M059J (cell line): ENCODE measurements at regions not wholly inside any gene's neighbourhood (a gene's known extent, or its start where the extent isn't known, plus 50 kb on each side); places are given as distances from the start of the nearest gene placed in this dataset.
"Not testable (repeated sequence)": the region's sequence is repeated elsewhere in the genome, so short reads cannot be mapped to it uniquely, and the experiment has no call there.

ENCODE experiments used
- DNase-seq: peaks from one replicate; pipeline ENCODE4 v3.0.0-alpha.2; 2012; ENCODE audit warnings: low read depth

DNA sequence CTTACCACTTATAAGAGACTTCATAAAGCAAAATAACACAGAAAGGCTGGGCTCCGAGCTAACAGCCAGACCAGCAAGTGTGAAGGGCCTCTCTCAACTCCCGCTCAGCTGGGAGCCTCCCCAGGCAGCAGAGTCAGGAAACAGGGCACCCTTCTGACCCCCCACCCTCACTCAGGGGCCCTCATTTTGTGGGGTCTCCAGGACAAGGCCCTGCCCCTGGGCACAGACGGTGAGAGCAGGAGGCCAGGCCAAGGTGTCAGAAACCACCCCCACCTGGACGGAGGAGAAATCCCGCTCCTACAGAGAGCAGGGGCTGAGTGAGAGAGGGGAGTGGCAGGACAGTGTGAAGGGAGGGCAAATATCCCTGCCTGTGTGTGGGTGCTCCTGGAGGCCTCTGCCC lies 135.8 kb upstream of the FOXD4L5 start:
- DNase-seq = no peak

DNA sequence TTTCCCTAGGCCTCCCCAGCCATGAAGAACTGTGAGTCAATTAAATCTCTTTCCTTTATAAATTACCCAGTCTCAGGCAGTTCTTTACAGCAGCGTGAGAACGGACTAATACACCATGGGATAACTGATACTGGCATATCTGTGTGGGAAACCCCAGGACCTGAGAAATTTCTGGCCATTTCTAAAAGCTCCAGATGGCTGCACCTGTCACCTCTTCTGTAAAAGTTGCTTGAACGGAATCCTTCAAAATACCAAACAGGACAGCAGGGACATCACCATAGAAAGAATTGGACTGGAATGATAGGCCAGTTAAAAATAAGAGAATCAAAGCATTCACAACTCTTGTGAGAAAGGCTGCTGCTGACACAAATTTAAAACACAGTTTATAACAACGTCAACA lies 134.0 kb upstream of the FOXD4L5 start:
- DNase-seq = not testable (repeated sequence)

DNA sequence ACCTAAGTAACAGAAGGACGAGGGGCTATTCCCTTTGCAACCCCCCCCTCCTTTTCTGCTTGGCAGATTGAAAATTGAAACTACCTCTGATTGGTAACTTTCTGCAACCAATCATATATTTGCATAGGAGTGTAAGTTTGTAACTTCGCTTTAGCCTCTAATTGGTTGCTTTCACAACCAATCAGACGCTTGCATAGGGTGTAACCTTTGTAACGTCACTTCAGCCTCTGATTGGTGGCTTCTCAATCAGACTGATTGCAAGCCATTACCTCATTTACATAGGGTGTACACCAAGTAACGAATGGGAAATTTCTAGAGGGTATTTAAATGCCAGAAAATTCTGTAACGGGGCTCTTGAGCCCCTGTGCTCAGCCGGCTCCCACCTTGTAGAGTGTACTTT lies 131.9 kb upstream of the FOXD4L5 start:
- not testable (repeated sequence) for DNase-seq

DNA sequence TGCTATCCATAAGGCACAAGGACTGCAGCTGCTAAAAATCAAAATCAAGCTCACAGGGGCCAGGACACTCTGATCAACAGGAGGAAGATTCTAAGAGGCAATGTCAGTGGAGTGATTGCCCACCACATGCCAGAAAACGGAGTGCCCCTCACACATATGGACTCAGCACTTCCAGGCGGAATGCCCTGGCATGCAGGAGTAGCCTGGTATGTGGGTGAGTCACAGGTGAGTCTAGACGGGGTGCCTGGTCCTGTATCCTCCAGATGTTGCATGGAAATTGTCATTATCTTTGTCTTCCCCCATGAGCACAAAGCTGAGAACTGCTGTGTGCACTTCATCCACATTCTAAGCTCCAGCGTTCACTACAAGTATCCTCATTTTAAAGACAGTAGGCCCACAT lies 129.2 kb upstream of the FOXD4L5 start:
- not testable (repeated sequence) for DNase-seq

DNA sequence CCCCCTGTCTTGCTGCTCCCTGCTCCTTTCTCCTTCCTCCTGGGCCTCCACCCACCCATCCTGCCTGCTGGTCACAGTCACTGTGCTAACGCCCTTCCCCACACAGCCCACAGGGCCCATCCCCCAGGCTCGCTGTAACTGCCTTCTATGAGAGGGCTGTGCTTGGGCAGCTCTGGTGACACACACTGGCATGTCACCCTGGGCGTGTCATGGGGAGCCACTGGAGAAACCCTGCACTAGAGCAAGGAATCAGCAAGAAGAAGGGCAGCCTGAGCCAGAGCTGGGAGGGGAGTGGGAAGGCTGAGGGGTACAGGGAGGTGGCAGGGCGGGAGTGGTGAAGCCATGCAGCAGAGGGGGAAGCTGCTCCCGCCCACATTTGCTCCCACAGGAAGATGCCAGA lies 128.4 kb upstream of the FOXD4L5 start:
- DNase-seq = not testable (repeated sequence)

DNA sequence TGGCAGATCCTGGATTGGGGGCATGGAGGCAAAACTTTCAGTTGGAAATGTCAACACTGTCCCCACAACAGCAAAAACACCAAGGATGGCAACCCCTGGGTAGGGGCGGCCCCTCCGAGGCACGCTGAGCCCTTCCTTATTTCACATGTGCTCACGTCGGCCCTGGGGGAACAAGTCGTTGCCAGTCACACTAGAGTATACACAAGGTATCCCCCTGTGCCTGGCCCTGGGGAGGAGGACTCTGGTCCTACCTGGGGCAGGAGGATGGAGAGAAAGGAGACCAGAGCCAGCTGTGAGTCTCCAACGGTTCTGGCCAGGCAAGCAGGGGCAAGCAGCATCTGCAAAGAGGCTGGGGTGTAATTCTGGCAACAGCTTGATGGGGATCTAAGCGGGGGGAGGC lies 126.9 kb upstream of the FOXD4L5 start:
- DNase-seq = no peak

DNA sequence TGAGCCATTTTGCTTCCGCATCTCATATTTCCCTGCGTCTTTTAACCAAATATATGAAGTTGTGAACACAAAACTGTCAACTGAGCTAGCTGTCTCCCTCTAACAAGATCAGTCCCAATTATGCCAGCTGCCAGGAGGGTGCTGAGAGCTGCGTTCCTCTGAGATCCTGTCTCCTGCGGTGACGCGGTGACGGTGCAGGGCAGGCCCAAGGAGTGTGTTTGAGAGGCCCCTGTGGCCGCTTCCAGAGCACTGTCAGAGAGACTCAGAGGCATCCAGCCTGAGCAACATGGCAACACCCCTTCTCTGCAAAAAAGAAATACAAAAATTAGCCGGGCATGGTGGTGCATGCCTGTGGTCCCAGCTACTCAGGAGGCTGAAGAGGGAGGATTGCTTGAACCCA lies 126.3 kb upstream of the FOXD4L5 start:
- DNase-seq = no peak

DNA sequence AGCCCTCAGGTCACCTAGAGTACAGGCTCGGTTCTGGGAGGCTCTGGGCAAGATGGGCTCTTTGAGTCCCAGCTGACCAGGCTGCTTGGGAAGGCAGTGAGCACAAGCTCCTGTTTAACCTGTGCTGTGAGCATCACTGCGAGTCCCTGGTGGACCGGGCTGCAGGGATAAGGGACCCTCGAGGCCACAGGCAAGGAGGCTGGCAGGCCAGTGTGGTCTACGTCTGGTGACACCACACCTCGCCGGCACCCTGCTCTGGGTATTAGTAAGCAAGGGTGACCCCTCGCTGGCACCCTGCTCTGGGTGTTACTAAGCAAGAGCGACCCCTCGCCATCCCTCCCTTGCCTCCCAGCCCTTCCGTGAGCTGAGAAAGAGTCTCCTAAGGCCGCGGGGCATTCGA lies 125.9 kb upstream of the FOXD4L5 start:
- no peak for DNase-seq

DNA sequence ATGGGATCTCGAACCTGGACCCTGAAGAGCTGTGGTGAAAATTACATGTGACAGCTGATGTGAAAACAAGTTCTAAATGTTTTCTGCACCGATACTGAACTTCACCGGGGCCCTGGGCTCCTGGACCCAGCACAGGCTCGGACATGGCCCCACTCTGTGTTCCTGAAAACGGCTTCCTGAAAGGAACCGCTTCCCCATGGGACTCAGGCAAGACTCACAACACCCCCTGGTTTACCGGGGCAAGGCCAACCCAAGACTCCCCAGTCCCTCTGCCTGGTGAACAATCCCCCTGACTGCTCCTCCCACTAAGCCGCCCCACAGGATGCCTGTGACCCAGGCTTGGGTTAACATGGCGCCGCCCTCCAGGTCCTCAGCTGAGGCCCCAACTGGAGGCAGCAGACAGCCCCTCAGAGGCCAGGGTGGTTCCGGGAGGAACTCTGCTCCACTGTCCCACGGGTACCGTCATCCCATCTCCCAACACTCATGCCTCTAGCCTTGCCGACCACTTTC lies 124.5 kb upstream of the FOXD4L5 start:
- no peak for DNase-seq

DNA sequence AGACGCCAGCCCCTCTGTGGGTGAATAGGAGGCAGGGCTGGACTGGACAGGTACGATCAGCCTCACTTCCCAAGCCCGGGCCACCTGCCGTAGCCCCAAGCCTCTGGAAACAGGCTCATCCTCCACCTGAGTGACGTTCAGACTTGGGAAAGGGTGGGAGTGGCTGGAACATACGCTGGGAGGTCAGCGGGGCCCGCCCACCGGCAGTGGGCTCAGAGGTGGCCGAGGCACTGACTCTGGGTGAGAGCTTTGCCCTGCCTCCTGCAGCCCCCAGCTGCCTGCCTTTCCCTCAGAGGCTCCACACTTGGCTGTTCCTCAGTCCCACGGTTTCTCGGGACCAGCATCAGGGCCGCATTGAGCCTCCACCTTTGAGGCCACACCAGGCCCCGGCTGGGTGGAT lies 123.8 kb upstream of the FOXD4L5 start:
- not testable (repeated sequence) for DNase-seq

DNA sequence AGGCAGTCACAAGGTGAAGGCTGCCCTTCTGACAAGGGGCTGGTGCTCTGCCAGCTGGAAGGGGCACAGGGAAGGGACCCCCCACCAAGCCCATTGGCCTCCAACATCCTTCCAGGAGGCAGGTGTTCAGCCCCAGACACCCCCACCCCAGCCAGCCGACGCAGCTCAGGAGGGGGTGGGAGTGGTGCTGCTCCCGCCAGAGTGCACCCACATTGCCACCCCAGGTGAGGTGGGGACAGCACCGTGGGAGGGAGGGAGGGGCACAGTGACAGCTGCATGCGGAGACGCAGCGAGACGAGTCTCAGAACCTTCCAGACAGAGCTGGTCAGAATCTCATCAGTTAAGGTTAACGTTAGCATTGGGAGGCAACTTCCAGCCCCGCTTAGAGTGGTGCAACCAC lies 121.6 kb upstream of the FOXD4L5 start:
- not testable (repeated sequence) for DNase-seq

DNA sequence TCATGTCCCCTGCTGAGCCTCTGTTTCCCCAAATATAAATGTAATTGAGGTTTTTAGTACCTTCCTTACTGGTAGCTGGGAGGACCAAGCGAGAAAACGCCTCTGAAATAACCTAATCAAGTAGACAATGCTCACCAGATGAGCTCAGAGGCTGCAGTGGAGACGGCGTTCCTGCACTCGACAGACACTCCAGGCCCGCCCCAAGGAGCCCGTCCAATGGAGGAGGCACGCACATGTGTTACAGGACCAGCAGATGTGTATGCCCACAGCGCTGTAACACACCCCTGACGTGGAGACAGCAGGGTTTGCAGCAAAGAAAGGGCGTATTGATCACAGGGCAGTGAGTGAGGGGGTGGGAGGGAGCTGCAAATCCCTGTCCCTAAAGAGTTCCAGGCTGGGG lies 120.8 kb upstream of the FOXD4L5 start:
- not testable (repeated sequence) for DNase-seq

DNA sequence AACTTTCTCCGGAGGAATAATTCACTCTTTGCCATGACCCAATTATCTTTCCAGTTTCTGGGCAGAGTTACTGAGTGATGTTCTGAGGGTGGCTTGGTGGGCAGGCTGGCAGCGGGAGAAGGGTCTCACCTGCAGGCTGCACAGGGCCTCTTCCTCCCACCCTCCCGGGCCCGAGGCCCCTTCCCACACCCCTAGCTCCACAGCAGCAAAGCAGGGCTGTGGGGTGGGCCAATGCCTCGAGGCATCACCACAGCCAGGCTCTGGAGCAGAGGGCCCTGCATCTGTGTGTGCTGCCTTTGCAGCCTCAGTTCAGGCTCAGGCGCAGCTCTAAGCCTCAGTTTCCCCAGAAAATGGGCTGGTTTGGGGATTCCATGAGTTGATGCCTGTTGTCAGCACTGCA lies 120.2 kb upstream of the FOXD4L5 start:
- DNase-seq = no peak

DNA sequence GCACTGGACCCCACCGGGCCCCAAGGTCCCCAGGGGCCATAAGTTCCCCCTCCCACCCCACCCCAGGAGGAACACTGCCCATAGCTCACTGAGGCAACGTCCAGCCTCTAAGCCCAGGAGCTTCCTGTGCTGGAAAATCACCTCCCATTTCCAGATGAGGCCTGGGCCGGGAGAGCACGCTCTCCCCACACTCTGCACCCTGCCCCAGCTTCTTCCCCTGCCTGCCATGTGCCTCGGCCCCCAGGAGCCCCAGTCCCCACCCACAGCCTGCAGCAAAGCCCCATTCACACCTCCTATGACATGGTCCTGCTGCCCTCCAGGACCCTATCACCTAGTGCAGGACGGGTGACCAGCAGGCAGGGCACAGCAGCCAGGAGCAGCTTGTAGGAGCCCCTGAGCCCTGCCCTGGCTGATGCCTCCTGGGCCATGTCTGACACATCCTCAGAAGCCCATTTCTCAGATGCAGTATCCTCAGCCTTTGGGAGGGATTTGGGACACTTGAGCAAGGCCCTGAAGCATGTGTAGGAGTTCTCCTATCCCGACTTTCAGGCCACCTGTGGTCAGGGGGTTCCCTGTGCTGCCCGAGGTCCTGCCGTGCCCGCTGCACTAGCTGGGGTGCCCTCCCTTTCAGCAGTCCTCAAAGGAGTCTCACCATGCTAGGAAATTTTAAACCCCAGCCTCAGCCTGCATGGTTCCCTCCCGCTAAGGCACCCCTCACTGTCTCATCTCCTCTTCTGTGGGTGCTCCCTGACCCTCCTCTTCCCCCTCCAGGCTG lies 119.4 kb upstream of the FOXD4L5 start:
- DNase-seq = no peak

DNA sequence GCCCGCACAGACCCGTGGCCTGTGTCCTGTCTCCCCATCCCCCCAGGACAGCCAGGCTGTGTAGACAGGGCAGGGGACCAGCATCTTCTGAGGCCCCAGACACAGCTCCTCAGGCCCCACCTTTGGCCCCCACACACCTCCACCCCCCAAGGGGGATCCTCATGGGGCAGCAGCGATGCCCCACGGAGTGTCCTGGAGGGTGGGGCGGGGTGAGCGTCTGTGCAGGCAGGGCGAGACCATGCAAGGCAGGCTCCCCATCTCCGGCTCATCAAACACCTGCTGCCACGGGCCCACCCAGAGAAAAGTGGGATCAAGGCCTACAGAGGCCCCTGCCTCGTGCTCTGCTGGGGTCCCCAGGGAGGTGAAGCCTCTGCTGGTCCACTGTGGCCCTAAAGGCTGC lies 118.7 kb upstream of the FOXD4L5 start:
- no peak for DNase-seq

DNA sequence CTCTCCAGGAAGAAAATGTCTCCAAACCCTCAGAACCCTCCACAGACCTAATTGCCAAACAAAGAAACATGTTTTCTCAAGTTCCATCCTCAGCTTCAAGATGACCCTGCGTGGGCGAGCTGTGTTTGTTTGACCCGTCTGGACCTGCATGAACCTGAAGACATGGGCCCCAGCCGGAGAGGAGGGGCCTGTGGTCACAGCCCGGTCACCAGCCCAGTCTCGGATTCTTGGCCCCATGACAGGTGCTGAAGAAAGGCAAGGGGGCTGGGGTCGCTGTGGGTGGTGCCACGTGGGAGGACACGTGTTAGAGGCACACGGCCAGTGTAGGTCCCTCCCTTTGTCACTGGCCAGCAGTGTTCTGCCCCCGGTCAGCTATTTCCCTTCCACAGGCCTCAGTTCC lies 118.1 kb upstream of the FOXD4L5 start:
- not testable (repeated sequence) for DNase-seq

DNA sequence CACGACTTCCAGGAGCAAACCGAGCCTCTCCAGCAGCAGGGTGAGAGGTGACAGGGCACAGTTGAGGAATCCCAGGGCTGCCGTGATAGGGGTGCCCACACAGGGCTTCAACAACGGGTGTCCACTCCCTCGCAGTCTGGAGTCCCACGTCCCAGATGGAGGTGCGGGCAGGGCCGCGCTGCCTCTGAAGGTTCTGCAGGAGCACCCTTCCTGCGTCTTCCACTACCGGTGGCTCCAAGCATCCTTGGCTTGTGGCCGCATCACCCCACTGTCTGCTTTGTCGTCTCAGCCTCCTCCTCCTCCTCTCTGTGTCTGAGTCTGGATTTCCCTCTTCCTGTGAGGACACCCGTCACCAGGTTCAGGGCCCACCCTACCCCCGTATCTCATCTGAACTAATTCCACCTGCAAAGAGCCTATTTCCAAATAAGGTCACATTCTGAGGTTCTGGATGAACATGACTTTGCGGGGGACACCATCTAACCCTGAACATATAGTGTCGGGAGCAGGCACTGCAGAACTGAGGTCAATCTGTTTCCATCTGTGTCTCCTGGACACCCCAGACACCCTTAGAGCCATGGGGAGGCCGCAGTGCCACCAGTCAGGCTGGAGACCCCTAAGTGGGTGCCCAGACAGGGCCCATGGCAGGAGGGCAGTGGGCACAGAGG lies 117.3 kb upstream of the FOXD4L5 start:
- DNase-seq = not testable (repeated sequence)

DNA sequence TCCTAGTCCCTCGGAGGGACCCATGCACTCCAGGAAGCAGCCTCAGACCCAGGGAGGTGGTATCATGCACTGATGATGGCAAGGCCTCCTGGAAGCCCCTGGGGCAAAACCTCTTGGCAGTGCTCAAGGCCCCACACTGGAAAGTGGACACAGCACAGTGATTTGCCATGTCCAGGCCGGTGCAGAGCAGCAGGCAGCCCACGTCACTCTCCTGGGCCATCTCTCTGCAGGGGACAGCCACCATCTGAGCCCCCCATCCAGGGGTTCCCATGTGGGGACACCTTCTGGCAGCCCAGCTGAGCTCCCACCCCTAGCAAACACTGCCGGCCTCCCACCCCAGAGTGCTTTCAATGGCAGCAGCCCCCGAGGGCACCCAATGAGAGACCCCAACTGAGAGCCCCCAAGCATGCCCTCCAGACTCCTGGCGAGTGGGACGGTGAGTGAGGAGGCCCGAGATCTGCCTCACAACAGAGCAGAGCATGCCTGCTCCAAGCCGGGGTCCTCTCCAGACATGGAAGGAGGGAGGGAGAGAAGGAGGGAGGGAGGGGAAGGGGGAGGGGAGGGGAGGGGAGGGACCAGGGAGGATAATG lies 116.5 kb upstream of the FOXD4L5 start:
- not testable (repeated sequence) for DNase-seq

DNA sequence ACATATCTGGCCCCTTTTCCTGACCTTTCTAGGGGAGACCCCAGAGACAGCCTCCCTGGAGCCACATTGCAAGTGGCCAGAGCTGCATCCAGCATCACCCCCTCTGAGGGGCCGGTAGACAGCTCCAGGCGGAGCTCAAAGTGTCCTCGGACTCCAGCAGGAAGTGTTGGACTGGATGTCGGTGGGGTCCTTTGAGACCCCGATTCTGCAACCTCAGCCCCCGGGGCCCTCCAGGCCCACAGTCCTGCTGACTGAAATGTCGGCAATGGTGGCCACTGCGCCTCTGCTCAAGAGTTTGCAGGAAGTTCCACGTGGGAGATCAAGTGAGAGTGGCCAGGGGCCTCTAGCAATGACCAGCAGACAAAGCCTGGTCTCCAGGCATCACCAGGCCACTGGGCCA lies 115.9 kb upstream of the FOXD4L5 start:
- DNase-seq = no peak

DNA sequence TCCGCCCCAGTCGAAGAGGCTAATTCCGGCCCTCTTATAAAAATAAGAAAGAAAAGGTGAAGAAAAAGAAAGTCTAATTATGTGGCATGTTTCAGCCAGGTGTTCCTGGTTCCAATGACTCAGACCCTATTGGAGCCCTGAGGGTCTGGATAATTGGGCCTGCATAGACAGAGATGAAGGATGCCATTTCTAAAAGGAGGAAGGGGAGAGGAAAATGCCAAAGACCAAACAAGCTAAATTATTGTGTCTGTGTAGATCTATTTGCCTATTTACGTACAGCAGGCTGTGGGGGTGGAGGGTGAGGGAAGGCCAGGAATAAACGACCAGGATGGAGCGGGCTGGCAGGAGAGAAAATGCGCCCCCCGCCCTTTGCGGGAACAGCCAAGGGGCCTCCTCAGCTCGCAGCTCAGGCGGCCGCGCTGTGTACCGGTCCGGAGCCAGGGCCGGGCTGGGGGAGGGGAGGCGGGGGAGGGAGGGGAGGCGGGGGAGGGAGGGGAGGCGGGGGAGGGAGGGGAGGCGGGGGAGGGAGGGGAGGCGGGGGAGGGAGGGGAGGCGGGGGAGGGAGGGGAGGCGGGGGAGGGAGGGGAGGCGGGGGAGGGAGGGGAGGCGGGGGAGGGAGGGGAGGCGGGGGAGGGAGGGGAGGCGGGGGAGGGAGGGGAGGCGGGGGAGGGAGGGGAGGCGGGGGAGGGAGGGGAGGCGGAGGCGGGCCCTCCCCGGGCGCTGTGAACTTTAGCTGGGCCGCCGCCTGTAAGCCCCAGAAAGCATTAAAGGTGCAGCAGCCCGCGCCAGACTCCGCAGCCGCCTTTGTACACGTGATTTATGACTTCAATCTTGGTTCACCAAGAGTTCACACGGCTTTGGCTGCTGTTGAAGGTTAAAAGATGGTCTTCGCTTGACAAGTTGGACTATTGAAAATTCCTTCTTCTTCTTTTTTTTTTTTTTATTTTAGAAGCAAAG lies 113.0 kb upstream of the FOXD4L5 start:
- DNase-seq = not testable (repeated sequence)

DNA sequence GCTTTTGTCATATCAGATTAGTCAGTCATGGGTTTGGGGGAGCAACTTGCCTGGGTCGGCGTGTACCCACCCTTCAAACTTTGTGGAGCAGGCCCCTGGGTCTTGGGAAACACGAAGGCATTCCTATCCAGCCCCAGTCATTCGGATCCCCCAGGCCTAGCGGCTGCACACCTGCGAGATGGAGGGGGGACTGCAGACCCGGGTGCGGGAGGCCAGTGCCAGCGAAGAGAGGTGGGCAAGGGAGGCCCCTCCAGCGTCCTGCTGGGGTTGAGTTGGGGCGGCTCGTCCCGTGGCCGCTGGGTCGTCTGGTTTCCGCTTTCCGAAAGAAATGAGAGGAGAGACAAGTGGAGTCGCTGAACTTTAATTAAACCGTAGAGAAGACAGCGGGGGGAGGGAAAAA lies 112.2 kb upstream of the FOXD4L5 start:
- not testable (repeated sequence) for DNase-seq

DNA sequence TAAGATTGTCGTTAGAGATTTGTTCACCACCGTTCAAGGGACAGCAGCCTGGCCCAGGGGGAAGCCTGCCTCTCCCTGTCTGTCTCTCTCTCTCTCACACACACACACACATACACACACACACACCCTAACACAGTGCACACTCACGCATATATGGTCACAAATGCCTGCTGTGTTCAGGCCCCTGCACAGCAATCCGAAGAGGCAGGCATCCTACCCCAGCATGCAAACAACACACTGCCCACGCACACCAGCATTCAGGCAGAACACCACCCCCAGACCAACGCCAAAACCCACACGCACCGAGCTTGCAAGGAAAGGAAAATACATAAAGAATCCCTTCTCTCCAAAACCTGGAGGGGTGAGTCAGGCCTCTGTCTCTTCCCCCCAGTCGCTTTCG lies 111.6 kb upstream of the FOXD4L5 start:
- not testable (repeated sequence) for DNase-seq
